ENCODE measurements at regions not wholly inside any gene's neighbourhood (a gene's known extent, or its start where the extent isn't known, plus 50 kb on each side); places are given as distances from the start of the nearest gene placed in this dataset.

DNA sequence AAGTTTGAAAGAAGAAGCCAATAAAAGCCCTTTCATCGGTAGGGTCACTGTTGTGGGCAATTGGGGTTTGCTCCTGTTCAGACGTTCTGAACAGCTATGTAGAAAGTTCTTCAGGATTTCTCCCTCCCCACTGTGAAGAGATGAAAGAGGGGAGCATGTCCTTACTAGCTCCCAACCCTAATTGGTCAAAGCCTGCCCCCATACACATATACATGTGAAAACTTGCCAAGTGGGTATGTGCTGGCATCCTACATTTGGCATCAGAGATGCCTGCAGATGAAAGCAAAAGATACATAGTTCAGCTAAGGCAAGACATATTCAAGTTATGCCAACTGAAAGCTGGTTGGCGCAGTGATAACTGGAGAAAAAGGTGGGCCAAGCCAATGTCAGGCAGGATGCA is 363.1 kb upstream of the DACH1 start:
- Histone ChIP-seq H3K9me3 (ENCODE audit: control insufficient read depth in 1 of 2, low read length in 2 of 2) (no peaks in the 10 kb centered on the region), H3K36me3 (ENCODE audit: control insufficient read depth in 1 of 2, insufficient read depth in 2 of 2, low read length in 2 of 2) (no peaks in the 10 kb centered on the region), H3K9ac (ENCODE audit: low read depth in 1 of 2, low read length in 2 of 2) (no peak overlapping the region), H3K27ac (ENCODE audit: low read depth, low read length) (no peak overlapping the region), H3K4me3 (ENCODE audit: low read depth in 1 of 2, low read length in 2 of 2) (no peak overlapping the region), H3K27me3 (ENCODE audit: control insufficient read depth in 1 of 2, insufficient read depth in 2 of 2, low read length in 2 of 2) (no peaks in the 10 kb centered on the region), H3K4me1 (ENCODE audit: control insufficient read depth in 1 of 2, insufficient read depth in 2 of 2, low read length in 2 of 2) (no peaks in the 10 kb centered on the region)

DNA sequence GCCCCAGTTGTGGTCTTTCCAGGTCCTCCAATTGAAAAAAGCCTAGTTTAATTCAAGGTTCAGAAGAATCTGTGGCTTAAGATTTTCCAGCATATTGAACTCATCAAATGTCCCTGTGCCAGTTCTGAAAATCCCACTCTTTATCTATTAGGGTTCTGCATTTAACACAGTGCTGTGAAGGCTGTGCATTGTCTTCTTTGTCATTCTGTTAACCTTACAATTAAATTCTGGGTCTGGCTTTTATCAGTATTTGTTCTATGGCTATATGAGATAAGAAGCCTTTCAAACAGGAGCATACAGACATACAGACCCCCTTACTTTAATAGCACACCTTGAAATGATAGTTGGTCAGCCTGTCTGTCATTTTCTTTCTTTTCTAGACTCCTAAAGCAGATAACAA is 362.1 kb upstream of the DACH1 start:
- H3K4me1 ChIP-seq (ENCODE audit: control insufficient read depth in 1 of 2, insufficient read depth in 2 of 2, low read length in 2 of 2) = no peaks in the 10 kb centered on the region
- H3K36me3 ChIP-seq (ENCODE audit: control insufficient read depth in 1 of 2, insufficient read depth in 2 of 2, low read length in 2 of 2) = no peaks in the 10 kb centered on the region
- H3K27me3 ChIP-seq (ENCODE audit: control insufficient read depth in 1 of 2, insufficient read depth in 2 of 2, low read length in 2 of 2) = no peaks in the 10 kb centered on the region
- H3K27ac ChIP-seq (ENCODE audit: low read depth, low read length) = no peak overlapping the region
- H3K4me3 ChIP-seq (ENCODE audit: low read depth in 1 of 2, low read length in 2 of 2) = no peak overlapping the region
- H3K9ac ChIP-seq (ENCODE audit: low read depth in 1 of 2, low read length in 2 of 2) = no peak overlapping the region
- H3K9me3 ChIP-seq (ENCODE audit: control insufficient read depth in 1 of 2, low read length in 2 of 2) = no peaks in the 10 kb centered on the region

- no peaks in the 10 kb centered on the region for H3K4me1 ChIP-seq (ENCODE audit: control insufficient read depth in 1 of 2, insufficient read depth in 2 of 2, low read length in 2 of 2)
- H3K36me3 ChIP-seq (ENCODE audit: control insufficient read depth in 1 of 2, insufficient read depth in 2 of 2, low read length in 2 of 2) = no peaks in the 10 kb centered on the region
- no peaks in the 10 kb centered on the region for H3K27me3 ChIP-seq (ENCODE audit: control insufficient read depth in 1 of 2, insufficient read depth in 2 of 2, low read length in 2 of 2)
- H3K4me3 ChIP-seq (ENCODE audit: low read depth in 1 of 2, low read length in 2 of 2) = no peak overlapping the region
- no peaks in the 10 kb centered on the region for H3K9me3 ChIP-seq (ENCODE audit: control insufficient read depth in 1 of 2, low read length in 2 of 2)
- no peak overlapping the region for H3K27ac ChIP-seq (ENCODE audit: low read depth, low read length)
- no peak overlapping the region for H3K9ac ChIP-seq (ENCODE audit: low read depth in 1 of 2, low read length in 2 of 2)
Observed at GRCh38 chr13:72221276-72221962, 354.4 kb upstream of the DACH1 start.

- no peak overlapping the region for H3K9ac ChIP-seq (ENCODE audit: low read depth in 1 of 2, low read length in 2 of 2)
- no peaks in the 10 kb centered on the region for H3K36me3 ChIP-seq (ENCODE audit: control insufficient read depth in 1 of 2, insufficient read depth in 2 of 2, low read length in 2 of 2)
- H3K4me1 ChIP-seq (ENCODE audit: control insufficient read depth in 1 of 2, insufficient read depth in 2 of 2, low read length in 2 of 2) = no peaks in the 10 kb centered on the region
- no peaks in the 10 kb centered on the region for H3K27me3 ChIP-seq (ENCODE audit: control insufficient read depth in 1 of 2, insufficient read depth in 2 of 2, low read length in 2 of 2)
- H3K4me3 ChIP-seq (ENCODE audit: low read depth in 1 of 2, low read length in 2 of 2) = no peak overlapping the region
- H3K27ac ChIP-seq (ENCODE audit: low read depth, low read length) = no peak overlapping the region
- H3K9me3 ChIP-seq (ENCODE audit: control insufficient read depth in 1 of 2, low read length in 2 of 2) = no peaks in the 10 kb centered on the region
Observed at GRCh38 chr13:72218966-72219365, 352.0 kb upstream of the DACH1 start.

GRCh38 chr13:72217142-72217541 is 350.1 kb upstream of the DACH1 start:
- Histone ChIP-seq H3K9me3 (ENCODE audit: control insufficient read depth in 1 of 2, low read length in 2 of 2) (no peaks in the 10 kb centered on the region), H3K9ac (ENCODE audit: low read depth in 1 of 2, low read length in 2 of 2) (no peak overlapping the region), H3K27ac (ENCODE audit: low read depth, low read length) (no peak overlapping the region), H3K4me1 (ENCODE audit: control insufficient read depth in 1 of 2, insufficient read depth in 2 of 2, low read length in 2 of 2) (no peaks in the 10 kb centered on the region), H3K4me3 (ENCODE audit: low read depth in 1 of 2, low read length in 2 of 2) (no peak overlapping the region), H3K36me3 (ENCODE audit: control insufficient read depth in 1 of 2, insufficient read depth in 2 of 2, low read length in 2 of 2) (no peaks in the 10 kb centered on the region), H3K27me3 (ENCODE audit: control insufficient read depth in 1 of 2, insufficient read depth in 2 of 2, low read length in 2 of 2) (no peaks in the 10 kb centered on the region)

GRCh38 chr13:72208112-72208645 is 341.2 kb upstream of the DACH1 start:
- no peaks in the 10 kb centered on the region for H3K27me3 ChIP-seq (ENCODE audit: control insufficient read depth in 1 of 2, insufficient read depth in 2 of 2, low read length in 2 of 2)
- H3K9me3 ChIP-seq (ENCODE audit: control insufficient read depth in 1 of 2, low read length in 2 of 2) = no peaks in the 10 kb centered on the region
- H3K9ac ChIP-seq (ENCODE audit: low read depth in 1 of 2, low read length in 2 of 2) = no peak overlapping the region
- H3K27ac ChIP-seq (ENCODE audit: low read depth, low read length) = no peak overlapping the region
- no peaks in the 10 kb centered on the region for H3K4me1 ChIP-seq (ENCODE audit: control insufficient read depth in 1 of 2, insufficient read depth in 2 of 2, low read length in 2 of 2)
- H3K36me3 ChIP-seq (ENCODE audit: control insufficient read depth in 1 of 2, insufficient read depth in 2 of 2, low read length in 2 of 2) = no peaks in the 10 kb centered on the region
- H3K4me3 ChIP-seq (ENCODE audit: low read depth in 1 of 2, low read length in 2 of 2) = no peak overlapping the region

DNA sequence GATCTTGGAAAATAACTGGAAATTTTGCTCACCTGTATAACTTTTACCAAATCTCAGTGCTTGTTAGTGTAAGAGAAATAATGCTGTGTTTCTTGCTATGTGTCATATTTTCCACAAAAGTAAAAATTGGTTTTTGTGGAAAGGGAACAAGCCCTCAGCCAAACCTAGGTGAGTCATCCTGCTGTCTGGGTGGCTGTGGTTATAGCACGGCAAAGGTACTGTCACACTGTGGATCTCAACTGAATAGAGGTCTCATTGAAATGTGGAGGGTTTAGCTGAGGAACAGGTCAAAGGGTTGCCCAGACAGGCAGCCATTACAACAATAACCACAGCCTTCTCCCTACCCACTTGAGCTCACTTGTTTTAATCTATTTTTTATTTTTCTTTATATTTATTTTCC is 338.8 kb upstream of the DACH1 start:
- no peaks in the 10 kb centered on the region for H3K9me3 ChIP-seq (ENCODE audit: control insufficient read depth in 1 of 2, low read length in 2 of 2)
- H3K36me3 ChIP-seq (ENCODE audit: control insufficient read depth in 1 of 2, insufficient read depth in 2 of 2, low read length in 2 of 2) = no peaks in the 10 kb centered on the region
- no peak overlapping the region for H3K4me3 ChIP-seq (ENCODE audit: low read depth in 1 of 2, low read length in 2 of 2)
- H3K27me3 ChIP-seq (ENCODE audit: control insufficient read depth in 1 of 2, insufficient read depth in 2 of 2, low read length in 2 of 2) = no peaks in the 10 kb centered on the region
- no peak overlapping the region for H3K27ac ChIP-seq (ENCODE audit: low read depth, low read length)
- no peaks in the 10 kb centered on the region for H3K4me1 ChIP-seq (ENCODE audit: control insufficient read depth in 1 of 2, insufficient read depth in 2 of 2, low read length in 2 of 2)
- no peak overlapping the region for H3K9ac ChIP-seq (ENCODE audit: low read depth in 1 of 2, low read length in 2 of 2)

DNA sequence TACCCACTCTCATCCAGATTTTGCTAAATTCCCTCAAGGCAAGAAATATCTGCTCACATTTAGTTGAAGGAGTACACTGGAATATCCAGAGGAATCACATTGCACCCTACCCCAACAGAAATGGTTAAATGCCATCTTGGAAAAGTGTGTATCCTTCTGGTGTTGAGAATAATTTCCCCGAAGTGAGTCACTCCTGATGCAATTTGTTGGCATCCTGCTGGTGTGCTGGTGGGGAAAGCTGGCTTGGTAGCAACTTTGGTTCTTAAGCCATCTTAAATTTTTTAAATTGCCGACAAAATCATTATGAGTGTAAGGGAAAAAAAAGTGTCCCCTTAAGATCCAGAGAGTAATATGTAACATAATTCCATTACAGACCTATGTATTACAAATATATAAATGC is 337.3 kb upstream of the DACH1 start:
- Histone ChIP-seq H3K9me3 (ENCODE audit: control insufficient read depth in 1 of 2, low read length in 2 of 2) (no peaks in the 10 kb centered on the region), H3K4me1 (ENCODE audit: control insufficient read depth in 1 of 2, insufficient read depth in 2 of 2, low read length in 2 of 2) (no peaks in the 10 kb centered on the region), H3K27me3 (ENCODE audit: control insufficient read depth in 1 of 2, insufficient read depth in 2 of 2, low read length in 2 of 2) (no peaks in the 10 kb centered on the region), H3K4me3 (ENCODE audit: low read depth in 1 of 2, low read length in 2 of 2) (no peak overlapping the region), H3K9ac (ENCODE audit: low read depth in 1 of 2, low read length in 2 of 2) (no peak overlapping the region), H3K36me3 (ENCODE audit: control insufficient read depth in 1 of 2, insufficient read depth in 2 of 2, low read length in 2 of 2) (no peaks in the 10 kb centered on the region), H3K27ac (ENCODE audit: low read depth, low read length) (no peak overlapping the region)

- Histone ChIP-seq H3K9ac (ENCODE audit: low read depth in 1 of 2, low read length in 2 of 2) (no peak overlapping the region), H3K36me3 (ENCODE audit: control insufficient read depth in 1 of 2, insufficient read depth in 2 of 2, low read length in 2 of 2) (no peaks in the 10 kb centered on the region), H3K27ac (ENCODE audit: low read depth, low read length) (no peak overlapping the region), H3K4me3 (ENCODE audit: low read depth in 1 of 2, low read length in 2 of 2) (no peak overlapping the region), H3K27me3 (ENCODE audit: control insufficient read depth in 1 of 2, insufficient read depth in 2 of 2, low read length in 2 of 2) (no peaks in the 10 kb centered on the region), H3K4me1 (ENCODE audit: control insufficient read depth in 1 of 2, insufficient read depth in 2 of 2, low read length in 2 of 2) (no peaks in the 10 kb centered on the region), H3K9me3 (ENCODE audit: control insufficient read depth in 1 of 2, low read length in 2 of 2) (no peaks in the 10 kb centered on the region)
Observed at GRCh38 chr13:72201726-72202125, 334.7 kb upstream of the DACH1 start.

DNA sequence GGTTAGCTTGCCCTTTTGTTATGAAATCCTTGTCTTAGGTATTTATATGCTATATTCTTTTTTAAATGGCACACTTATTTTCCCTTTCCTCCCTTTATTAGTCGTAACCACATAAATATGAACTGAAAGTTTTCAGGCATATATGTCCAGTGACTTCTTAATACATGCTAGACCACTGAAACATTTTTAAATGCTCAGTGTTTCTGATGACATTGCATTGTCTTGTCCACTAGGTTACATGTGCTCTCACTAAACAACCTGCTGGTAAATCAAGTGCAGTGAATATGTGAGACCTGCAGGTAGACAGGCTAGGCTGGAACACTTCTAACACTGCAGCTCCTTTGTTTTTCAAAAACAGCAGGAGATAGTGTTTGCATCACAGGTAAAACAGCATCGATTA is 332.6 kb upstream of the DACH1 start:
- H3K9ac ChIP-seq (ENCODE audit: low read depth in 1 of 2, low read length in 2 of 2) = no peak overlapping the region
- no peaks in the 10 kb centered on the region for H3K4me1 ChIP-seq (ENCODE audit: control insufficient read depth in 1 of 2, insufficient read depth in 2 of 2, low read length in 2 of 2)
- H3K9me3 ChIP-seq (ENCODE audit: control insufficient read depth in 1 of 2, low read length in 2 of 2) = no peaks in the 10 kb centered on the region
- H3K36me3 ChIP-seq (ENCODE audit: control insufficient read depth in 1 of 2, insufficient read depth in 2 of 2, low read length in 2 of 2) = no peaks in the 10 kb centered on the region
- no peak overlapping the region for H3K4me3 ChIP-seq (ENCODE audit: low read depth in 1 of 2, low read length in 2 of 2)
- H3K27me3 ChIP-seq (ENCODE audit: control insufficient read depth in 1 of 2, insufficient read depth in 2 of 2, low read length in 2 of 2) = no peaks in the 10 kb centered on the region
- H3K27ac ChIP-seq (ENCODE audit: low read depth, low read length) = no peak overlapping the region

All from duodenal mucosa (tissue), 2 donors.